H1 (cell line): ENCODE measurements at regions not wholly inside any gene's neighbourhood (a gene's known extent, or its start where the extent isn't known, plus 50 kb on each side); places are given as distances from the start of the nearest gene placed in this dataset.

Source experiments
- BRCA1 ChIP-seq: IDR thresholded peaks from 2 replicates; pipeline ENCODE4 v1.6.1; 2012; ENCODE audit warnings: low read depth, low read length, improper control_type of control experiment
- FOSL1 ChIP-seq: IDR thresholded peaks from 2 replicates; pipeline ENCODE4 v1.6.1; 2011; ENCODE audit warnings: mild to moderate bottlenecking, low read depth, low read length, moderate library complexity; ENCODE audit not compliant: insufficient read depth
- GTF2F1 ChIP-seq: IDR thresholded peaks from 2 replicates; pipeline ENCODE4 v1.6.1; 2012; ENCODE audit warnings: low read depth, low read length, improper control_type of control experiment, borderline replicate concordance
- MAFK ChIP-seq: IDR thresholded peaks from 2 replicates; pipeline ENCODE4 v1.6.1; 2012; ENCODE audit warnings: low read depth, mild to moderate bottlenecking, improper control_type of control experiment, low read length
- POLR2A ChIP-seq, 2 experiments: IDR thresholded peaks; 1 replicate in 1 of 2; 2 replicates in 1 of 2; pipeline ENCODE4 v1.6.1; 2011; ENCODE audit warnings: low read depth in 2 of 2, low read length in 2 of 2, mild to moderate bottlenecking in 2 of 2; ENCODE audit errors: control extremely low read depth in 1 of 2
- POLR2AphosphoS5 ChIP-seq: IDR thresholded peaks from 2 replicates; pipeline ENCODE4 v1.6.1; 2011; ENCODE audit warnings: low read depth, low read length
- RFX5 ChIP-seq: IDR thresholded peaks from 2 replicates; pipeline ENCODE4 v1.6.1; 2011; ENCODE audit warnings: low read depth, low read length, improper control_type of control experiment, borderline replicate concordance
- SP4 ChIP-seq: IDR thresholded peaks from 2 replicates; pipeline ENCODE4 v1.6.1; 2012; ENCODE audit warnings: low read length, inconsistent platforms
- ZNF274 ChIP-seq: IDR thresholded peaks from 2 replicates; pipeline ENCODE4 v1.7.0; 2012; ENCODE audit warnings: low read length, borderline replicate concordance; ENCODE audit errors: extremely low read depth
- TF ChIP-seq, protein P1 (sequence below), 3 experiments: IDR thresholded peaks; 1 replicate in 2 of 3; 2 replicates in 1 of 3; pipeline versions ENCODE4 v1.5.1 to v1.6.1; 2011; ENCODE audit warnings: low read length in 3 of 3, mild to moderate bottlenecking in 3 of 3, inconsistent platforms in 2 of 3, low read depth in 1 of 3, moderate library complexity in 1 of 3; ENCODE audit not compliant: insufficient read depth in 1 of 3; ENCODE audit errors: control extremely low read depth in 1 of 3

DNA sequence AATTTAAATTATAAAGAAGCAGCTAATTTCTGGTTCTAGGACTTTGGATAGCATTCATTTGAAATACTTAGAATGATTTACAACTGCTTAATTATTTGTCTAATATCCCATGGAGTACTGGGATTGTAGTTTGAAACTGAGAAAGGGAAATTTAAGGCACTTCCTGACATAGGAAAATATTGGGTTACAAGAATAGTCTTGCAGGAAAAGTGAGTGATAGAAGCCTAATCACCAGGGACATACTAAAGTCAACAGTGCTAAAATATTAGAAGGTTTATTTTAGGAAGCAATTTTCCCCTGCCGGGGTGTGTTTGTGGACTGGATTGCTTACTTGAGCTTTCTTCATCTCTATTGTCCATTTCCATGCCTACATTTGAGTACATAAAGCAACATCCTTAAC lies 661.6 kb downstream of the ADGRL2 start:
- TF ChIP-seq, protein P1, sequence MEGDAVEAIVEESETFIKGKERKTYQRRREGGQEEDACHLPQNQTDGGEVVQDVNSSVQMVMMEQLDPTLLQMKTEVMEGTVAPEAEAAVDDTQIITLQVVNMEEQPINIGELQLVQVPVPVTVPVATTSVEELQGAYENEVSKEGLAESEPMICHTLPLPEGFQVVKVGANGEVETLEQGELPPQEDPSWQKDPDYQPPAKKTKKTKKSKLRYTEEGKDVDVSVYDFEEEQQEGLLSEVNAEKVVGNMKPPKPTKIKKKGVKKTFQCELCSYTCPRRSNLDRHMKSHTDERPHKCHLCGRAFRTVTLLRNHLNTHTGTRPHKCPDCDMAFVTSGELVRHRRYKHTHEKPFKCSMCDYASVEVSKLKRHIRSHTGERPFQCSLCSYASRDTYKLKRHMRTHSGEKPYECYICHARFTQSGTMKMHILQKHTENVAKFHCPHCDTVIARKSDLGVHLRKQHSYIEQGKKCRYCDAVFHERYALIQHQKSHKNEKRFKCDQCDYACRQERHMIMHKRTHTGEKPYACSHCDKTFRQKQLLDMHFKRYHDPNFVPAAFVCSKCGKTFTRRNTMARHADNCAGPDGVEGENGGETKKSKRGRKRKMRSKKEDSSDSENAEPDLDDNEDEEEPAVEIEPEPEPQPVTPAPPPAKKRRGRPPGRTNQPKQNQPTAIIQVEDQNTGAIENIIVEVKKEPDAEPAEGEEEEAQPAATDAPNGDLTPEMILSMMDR (IDR thresholded peaks at IDR 0.05; ENCODE audit: control extremely low read depth in 1 of 3, insufficient read depth in 1 of 3, low read depth in 1 of 3, low read length in 3 of 3) = no peak
- no peak for TF ChIP-seq RFX5
- no peak for TF ChIP-seq POLR2A (IDR thresholded peaks at IDR 0.05; ENCODE audit: control extremely low read depth in 1 of 2, low read depth in 2 of 2, low read length in 2 of 2)
- no peak for TF ChIP-seq POLR2AphosphoS5
- TF ChIP-seq FOSL1 = no peak
- no peak for TF ChIP-seq SP4
- TF ChIP-seq BRCA1 = no peak
- TF ChIP-seq MAFK = no peak
- no peak for TF ChIP-seq ZNF274
- no peak for TF ChIP-seq GTF2F1
